Activated T-cell treated with anti-CD3 and anti-CD28 coated beads, Interleukin-2, amount 50 U/mL, for 72 hours (primary cell): ENCODE measurements at regions not wholly inside any gene's neighbourhood (a gene's known extent, or its start where the extent isn't known, plus 50 kb on each side); places are given as distances from the start of the nearest gene placed in this dataset.

Experiments
- ATAC-seq, 2 donors: fragments of 150-1000 bp; cut with Tn5 transposase; replicated peaks in 1 of 2; 2 replicates each; pipeline ENCODE4 v1.10.0; 2021; ENCODE audit warnings: moderate library complexity in 2 of 2, mild to moderate bottlenecking in 1 of 2
- DNase-seq, 2 donors: peaks; one replicate each; pipeline ENCODE4 v3.0.0; 2021 to 2022; ENCODE audit warnings: mixed read lengths in 1 of 2
- H3K27ac Mint-ChIP-seq: one replicate; pipeline ENCODE4 v1.8.0; 2022; ENCODE audit warnings: mild to moderate bottlenecking, moderate library complexity, mixed read lengths
- H3K27me3 Mint-ChIP-seq: one replicate; pipeline ENCODE4 v1.8.0; 2022; ENCODE audit warnings: low read depth, mixed read lengths
- H3K36me3 Mint-ChIP-seq, 2 donors: one replicate each; pipeline ENCODE4 v1.8.0; 2022; ENCODE audit warnings: mixed read lengths in 2 of 2, mild to moderate bottlenecking in 1 of 2; ENCODE audit not compliant: insufficient read depth in 2 of 2
- H3K4me1 Mint-ChIP-seq: one replicate; pipeline ENCODE4 v1.8.0; 2022; ENCODE audit warnings: low read depth, mixed read lengths
- H3K4me3 Mint-ChIP-seq, 2 donors: one replicate each; pipeline ENCODE4 v1.8.0; 2022; ENCODE audit warnings: mild to moderate bottlenecking in 2 of 2, mixed read lengths in 2 of 2, moderate library complexity in 2 of 2
- H3K9me3 Mint-ChIP-seq, 2 donors: one replicate each; pipeline ENCODE4 v1.8.0; 2022; ENCODE audit warnings: mixed read lengths in 2 of 2

GRCh38 chr20:60791823-60792222 lies 460.2 kb upstream of the CDH4 start:
- Mint-ChIP-seq H3K4me3 (no peak overlapping the region), H3K27me3 (peaks cover 10% of the 10 kb centered on the region), H3K9me3 (peaks cover 0 to 3% of the 10 kb centered on the region in 2 donors), H3K36me3 (no peaks in the 10 kb centered on the region), H3K27ac (no peak overlapping the region), H3K4me1 (no peaks in the 10 kb centered on the region)
- DNase-seq (no peak), ATAC-seq (no peak)

GRCh38 chr20:60792941-60793340 lies 459.1 kb upstream of the CDH4 start:
- DNase-seq (no peak), ATAC-seq (no peak)
- no peak overlapping the region for H3K4me3 Mint-ChIP-seq
- no peak overlapping the region for H3K27ac Mint-ChIP-seq
- H3K9me3 Mint-ChIP-seq, result peaks cover 0 to 4% of the 10 kb centered on the region in 2 donors
- peaks cover 3% of the 10 kb centered on the region for H3K27me3 Mint-ChIP-seq
- H3K4me1 Mint-ChIP-seq, result no peaks in the 10 kb centered on the region
- no peaks in the 10 kb centered on the region for H3K36me3 Mint-ChIP-seq

- ATAC-seq (no peak), DNase-seq (no peak)
- no peaks in the 10 kb centered on the region for H3K27me3 Mint-ChIP-seq
- no peak overlapping the region for H3K4me3 Mint-ChIP-seq
- peaks cover 0 to 2% of the 10 kb centered on the region in 2 donors for H3K9me3 Mint-ChIP-seq
- H3K36me3 Mint-ChIP-seq, result no peaks in the 10 kb centered on the region
- H3K27ac Mint-ChIP-seq, result no peak overlapping the region
- no peaks in the 10 kb centered on the region for H3K4me1 Mint-ChIP-seq
Measured at GRCh38 chr20:60794674-60795073, 457.4 kb upstream of the CDH4 start.

- DNase-seq (no peak), ATAC-seq (no peak)
- peaks cover 2 to 3% of the 10 kb centered on the region in 2 donors for H3K9me3 Mint-ChIP-seq
- H3K4me3 Mint-ChIP-seq, result no peak overlapping the region
- no peaks in the 10 kb centered on the region for H3K4me1 Mint-ChIP-seq
- no peaks in the 10 kb centered on the region for H3K27me3 Mint-ChIP-seq
- no peak overlapping the region for H3K27ac Mint-ChIP-seq
- no peaks in the 10 kb centered on the region for H3K36me3 Mint-ChIP-seq
Measured at GRCh38 chr20:60795651-60796050, 456.4 kb upstream of the CDH4 start.

GRCh38 chr20:60800185-60800584 lies 451.9 kb upstream of the CDH4 start:
- no peaks in the 10 kb centered on the region for H3K36me3 Mint-ChIP-seq
- H3K27ac Mint-ChIP-seq, result no peak overlapping the region
- no peak overlapping the region for H3K4me3 Mint-ChIP-seq
- H3K27me3 Mint-ChIP-seq, result no peaks in the 10 kb centered on the region
- no peak for DNase-seq
- no peaks in the 10 kb centered on the region for H3K4me1 Mint-ChIP-seq
- ATAC-seq, result no peak
- peaks cover 2 to 3% of the 10 kb centered on the region in 2 donors for H3K9me3 Mint-ChIP-seq

GRCh38 chr20:60802676-60803075 lies 449.4 kb upstream of the CDH4 start:
- Mint-ChIP-seq H3K9me3 (peaks cover 2 to 3% of the 10 kb centered on the region in 2 donors), H3K27ac (no peak overlapping the region), H3K4me1 (no peaks in the 10 kb centered on the region), H3K36me3 (no peaks in the 10 kb centered on the region), H3K27me3 (no peaks in the 10 kb centered on the region), H3K4me3 (no peak overlapping the region)
- DNase-seq, result no peak
- no peak for ATAC-seq

GRCh38 chr20:60803335-60804055 lies 448.6 kb upstream of the CDH4 start:
- DNase-seq (no peak), ATAC-seq (no peak)
- Mint-ChIP-seq H3K27me3 (no peaks in the 10 kb centered on the region), H3K4me1 (no peaks in the 10 kb centered on the region), H3K36me3 (no peaks in the 10 kb centered on the region), H3K9me3 (peaks cover 0 to 3% of the 10 kb centered on the region in 2 donors), H3K4me3 (no peak overlapping the region), H3K27ac (no peak overlapping the region)

- DNase-seq, result no peak
- Mint-ChIP-seq H3K4me1 (no peaks in the 10 kb centered on the region), H3K27ac (no peak overlapping the region), H3K27me3 (no peaks in the 10 kb centered on the region), H3K36me3 (no peaks in the 10 kb centered on the region), H3K4me3 (no peak overlapping the region), H3K9me3 (peaks cover 0 to 3% of the 10 kb centered on the region in 2 donors)
- no peak for ATAC-seq
Measured at GRCh38 chr20:60804240-60804917, 447.7 kb upstream of the CDH4 start.

GRCh38 chr20:60804918-60805630 lies 447.0 kb upstream of the CDH4 start:
- ATAC-seq, result no peak
- Mint-ChIP-seq H3K36me3 (no peaks in the 10 kb centered on the region), H3K9me3 (peaks cover 0 to 3% of the 10 kb centered on the region in 2 donors), H3K4me1 (no peaks in the 10 kb centered on the region), H3K27ac (no peak overlapping the region), H3K4me3 (no peak overlapping the region), H3K27me3 (no peaks in the 10 kb centered on the region)
- DNase-seq, result no peak

- DNase-seq (no peak), ATAC-seq (no peak)
- no peaks in the 10 kb centered on the region for H3K9me3 Mint-ChIP-seq
Measured at GRCh38 chr20:60806354-60806753, 445.7 kb upstream of the CDH4 start.

GRCh38 chr20:60806824-60807223 lies 445.2 kb upstream of the CDH4 start:
- no peak overlapping the region for H3K4me3 Mint-ChIP-seq
- no peaks in the 10 kb centered on the region for H3K4me1 Mint-ChIP-seq
- no peaks in the 10 kb centered on the region for H3K9me3 Mint-ChIP-seq
- H3K27ac Mint-ChIP-seq, result no peak overlapping the region
- ATAC-seq (no peak), DNase-seq (no peak)
- no peaks in the 10 kb centered on the region for H3K27me3 Mint-ChIP-seq
- peaks cover 0 to 1% of the 10 kb centered on the region in 2 donors for H3K36me3 Mint-ChIP-seq

More at GRCh38 chr20:60806354-60806753, 445.7 kb upstream of the CDH4 start:
- no peak overlapping the region for H3K27ac Mint-ChIP-seq
- no peaks in the 10 kb centered on the region for H3K4me1 Mint-ChIP-seq
- H3K36me3 Mint-ChIP-seq, result peaks cover 0 to 1% of the 10 kb centered on the region in 2 donors
- H3K27me3 Mint-ChIP-seq, result no peaks in the 10 kb centered on the region
- H3K4me3 Mint-ChIP-seq, result no peak overlapping the region

- no peak for DNase-seq
- peaks cover 0 to 1% of the 10 kb centered on the region in 2 donors for H3K36me3 Mint-ChIP-seq
- H3K9me3 Mint-ChIP-seq, result peaks cover 0 to 2% of the 10 kb centered on the region in 2 donors
- no peak overlapping the region for H3K4me3 Mint-ChIP-seq
- ATAC-seq, result no peak
- H3K27ac Mint-ChIP-seq, result no peak overlapping the region
- H3K4me1 Mint-ChIP-seq, result no peaks in the 10 kb centered on the region
- no peaks in the 10 kb centered on the region for H3K27me3 Mint-ChIP-seq
Measured at GRCh38 chr20:60808003-60808672, 443.9 kb upstream of the CDH4 start.

GRCh38 chr20:60808701-60809100 lies 443.4 kb upstream of the CDH4 start:
- ATAC-seq, result no peak

More at GRCh38 chr20:60808701-60809100, 443.4 kb upstream of the CDH4 start:
- Mint-ChIP-seq H3K4me1 (no peaks in the 10 kb centered on the region), H3K9me3 (peaks cover 0 to 2% of the 10 kb centered on the region in 2 donors), H3K27me3 (no peaks in the 10 kb centered on the region), H3K36me3 (peaks cover 0 to 1% of the 10 kb centered on the region in 2 donors), H3K4me3 (no peak overlapping the region), H3K27ac (no peak overlapping the region)
- no peak for DNase-seq
